ENCODE measurements at regions not wholly inside any gene's neighbourhood (a gene's known extent, or its start where the extent isn't known, plus 50 kb on each side); places are given as distances from the start of the nearest gene placed in this dataset.

DNA sequence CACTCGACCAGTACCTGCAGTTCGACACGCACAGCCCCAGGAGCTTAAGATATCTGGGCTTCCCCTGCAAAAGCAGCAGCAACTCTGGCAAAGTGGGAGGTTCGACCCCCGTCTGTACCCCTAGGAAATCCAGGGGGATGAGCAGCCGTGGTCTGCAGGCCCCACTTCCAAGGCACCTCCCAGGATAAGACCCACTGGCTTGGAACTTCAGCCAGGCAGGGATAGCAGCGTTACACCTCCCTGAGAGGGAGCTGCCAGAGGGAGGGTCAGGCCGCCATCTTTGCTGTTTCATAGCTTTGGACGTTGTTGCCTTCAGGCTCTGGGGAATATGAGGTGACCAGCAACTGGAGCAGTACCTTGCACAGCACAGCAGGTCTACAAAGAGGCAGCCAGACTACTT is 351.1 kb downstream of the SOX11 start:
- no peaks in the 10 kb centered on the region for H3K4me1 Mint-ChIP-seq (ENCODE audit: low read depth)
- H3K36me3 Mint-ChIP-seq (ENCODE audit: low read depth), result no peaks in the 10 kb centered on the region
- H3K27ac Mint-ChIP-seq, result no peak overlapping the region
- ATAC-seq, result no peak
- POLR2A ChIA-PET, result no interaction called here
- DNase-seq, result no peak
- CTCF ChIA-PET, result no interaction called here
- no peaks in the 10 kb centered on the region for H3K9me3 Mint-ChIP-seq (ENCODE audit: insufficient read depth)
- no peaks in the 10 kb centered on the region for H3K27me3 Mint-ChIP-seq (ENCODE audit: low read depth)
- H3K4me3 Mint-ChIP-seq, result no peak overlapping the region

GRCh38 chr2:6052649-6053048 is 360.5 kb downstream of the SOX11 start:
- Mint-ChIP-seq H3K36me3 (ENCODE audit: low read depth) (no peaks in the 10 kb centered on the region), H3K27ac (no peak overlapping the region), H3K4me3 (no peak overlapping the region), H3K27me3 (ENCODE audit: low read depth) (no peaks in the 10 kb centered on the region), H3K9me3 (ENCODE audit: insufficient read depth) (no peaks in the 10 kb centered on the region), H3K4me1 (ENCODE audit: low read depth) (no peaks in the 10 kb centered on the region)
- no peak for ATAC-seq
- CTCF ChIA-PET, result no interaction called here
- POLR2A ChIA-PET, result no interaction called here
- DNase-seq, result no peak

DNA sequence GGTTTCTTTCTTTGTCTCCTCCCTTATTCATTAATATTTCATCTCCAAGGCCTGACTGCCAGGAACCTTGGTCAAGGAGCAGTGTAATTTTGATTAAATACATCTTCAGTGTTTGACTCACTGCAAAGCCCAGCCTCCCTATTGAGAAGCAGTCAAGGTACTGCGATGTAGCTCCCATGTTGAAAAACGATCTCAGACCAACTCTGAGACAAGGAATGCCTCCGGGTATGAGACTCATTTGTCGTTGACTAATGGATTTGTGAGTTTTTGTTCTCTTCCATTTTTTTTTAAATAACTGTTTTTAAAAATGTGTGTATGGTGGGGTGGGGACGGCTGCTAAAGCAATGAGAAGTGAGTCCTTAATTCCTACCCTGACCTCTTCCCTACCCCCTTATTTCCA is 361.6 kb downstream of the SOX11 start:
- H3K27ac Mint-ChIP-seq, result no peak overlapping the region
- DNase-seq (no peak), ATAC-seq (no peak)
- H3K27me3 Mint-ChIP-seq (ENCODE audit: low read depth), result no peaks in the 10 kb centered on the region
- no peak overlapping the region for H3K4me3 Mint-ChIP-seq
- no peaks in the 10 kb centered on the region for H3K9me3 Mint-ChIP-seq (ENCODE audit: insufficient read depth)
- H3K36me3 Mint-ChIP-seq (ENCODE audit: low read depth), result no peaks in the 10 kb centered on the region
- H3K4me1 Mint-ChIP-seq (ENCODE audit: low read depth), result no peaks in the 10 kb centered on the region
- POLR2A ChIA-PET, result interaction anchor here (0.6 kb wide), 1 partner anchor 100 kb away, joined by 3 read pairs; no protein-coding TSS in a partner anchor
- CTCF ChIA-PET, result no interaction called here

DNA sequence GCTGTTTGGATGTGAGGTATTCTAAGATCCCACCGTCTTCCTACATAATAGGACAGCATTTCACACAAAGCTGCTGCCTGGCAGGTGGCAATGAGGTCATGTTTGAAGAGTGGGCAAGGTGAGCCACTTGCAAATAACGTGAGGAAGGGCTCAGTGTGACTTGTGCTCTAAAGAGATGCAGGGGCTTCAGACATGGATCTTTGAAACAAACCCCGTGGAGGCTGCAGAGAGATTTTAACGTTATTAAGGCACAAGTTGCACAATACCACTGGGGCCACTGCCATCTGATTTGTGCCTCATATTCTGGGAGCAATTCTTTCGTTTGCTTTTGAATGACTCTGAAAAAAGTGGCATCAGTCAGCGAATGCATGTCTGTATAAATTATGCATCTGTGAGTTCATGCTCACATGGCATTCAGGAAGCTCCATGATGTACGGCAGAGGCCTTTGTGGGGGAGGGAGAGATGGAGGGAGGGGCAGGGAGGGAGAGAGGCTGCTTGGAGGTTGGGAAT is 362.0 kb downstream of the SOX11 start:
- no peak for ATAC-seq
- Mint-ChIP-seq H3K36me3 (ENCODE audit: low read depth) (no peaks in the 10 kb centered on the region), H3K4me3 (no peak overlapping the region), H3K9me3 (ENCODE audit: insufficient read depth) (no peaks in the 10 kb centered on the region), H3K27ac (no peak overlapping the region), H3K27me3 (ENCODE audit: low read depth) (no peaks in the 10 kb centered on the region), H3K4me1 (ENCODE audit: low read depth) (no peaks in the 10 kb centered on the region)
- POLR2A ChIA-PET, result no interaction called here
- CTCF ChIA-PET, result no interaction called here
- no peak for DNase-seq

- Mint-ChIP-seq H3K9me3 (ENCODE audit: insufficient read depth) (no peaks in the 10 kb centered on the region), H3K4me3 (no peak overlapping the region), H3K36me3 (ENCODE audit: low read depth) (no peaks in the 10 kb centered on the region), H3K27ac (no peak overlapping the region), H3K4me1 (ENCODE audit: low read depth) (no peaks in the 10 kb centered on the region), H3K27me3 (ENCODE audit: low read depth) (no peaks in the 10 kb centered on the region)
- DNase-seq (no peak), ATAC-seq (no peak)
- CTCF ChIA-PET, result no interaction called here
- POLR2A ChIA-PET, result no interaction called here
Measured at GRCh38 chr2:6060992-6061663, 368.9 kb downstream of the SOX11 start.

GRCh38 chr2:6064757-6065156 is 372.6 kb downstream of the SOX11 start:
- POLR2A ChIA-PET, result no interaction called here
- DNase-seq (no peak), ATAC-seq (no peak)
- Mint-ChIP-seq H3K27ac (no peak overlapping the region), H3K9me3 (ENCODE audit: insufficient read depth) (no peaks in the 10 kb centered on the region), H3K27me3 (ENCODE audit: low read depth) (no peaks in the 10 kb centered on the region), H3K36me3 (ENCODE audit: low read depth) (no peaks in the 10 kb centered on the region), H3K4me3 (no peak overlapping the region), H3K4me1 (ENCODE audit: low read depth) (no peaks in the 10 kb centered on the region)
- CTCF ChIA-PET, result no interaction called here

- ChIA-PET POLR2A (no interaction called here), CTCF (no interaction called here)
- Mint-ChIP-seq H3K4me1 (ENCODE audit: low read depth) (no peaks in the 10 kb centered on the region), H3K9me3 (ENCODE audit: insufficient read depth) (no peaks in the 10 kb centered on the region), H3K27ac (no peak overlapping the region), H3K27me3 (ENCODE audit: low read depth) (no peaks in the 10 kb centered on the region), H3K36me3 (ENCODE audit: low read depth) (no peaks in the 10 kb centered on the region), H3K4me3 (no peak overlapping the region)
- ATAC-seq, result no peak
- DNase-seq, result no peak
Measured at GRCh38 chr2:6065703-6066102, 373.5 kb downstream of the SOX11 start.

DNA sequence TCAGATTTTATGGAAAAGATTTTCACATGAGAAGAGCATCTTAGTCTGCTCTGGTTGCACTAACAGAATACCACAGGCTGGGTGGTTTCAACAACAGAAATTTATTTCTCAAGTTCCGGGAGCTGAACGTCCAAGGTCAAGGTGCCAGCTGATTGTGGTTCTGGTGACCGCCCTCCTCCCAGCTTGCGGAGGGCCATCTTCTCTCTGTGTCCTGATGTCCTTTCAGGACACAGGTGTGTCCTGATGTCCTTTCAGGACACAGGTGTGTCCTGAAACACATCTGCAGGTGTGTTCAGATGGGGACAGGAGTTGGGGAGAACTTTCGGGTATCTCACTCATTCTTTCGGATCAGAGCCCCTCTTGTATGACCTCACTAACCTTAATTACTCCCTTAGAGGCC is 374.9 kb downstream of the SOX11 start:
- POLR2A ChIA-PET, result no interaction called here
- Mint-ChIP-seq H3K4me1 (ENCODE audit: low read depth) (no peaks in the 10 kb centered on the region), H3K9me3 (ENCODE audit: insufficient read depth) (no peaks in the 10 kb centered on the region), H3K27me3 (ENCODE audit: low read depth) (no peaks in the 10 kb centered on the region), H3K36me3 (ENCODE audit: low read depth) (no peaks in the 10 kb centered on the region), H3K27ac (no peak overlapping the region), H3K4me3 (no peak overlapping the region)
- CTCF ChIA-PET, result no interaction called here
- no peak for ATAC-seq
- DNase-seq, result no peak

DNA sequence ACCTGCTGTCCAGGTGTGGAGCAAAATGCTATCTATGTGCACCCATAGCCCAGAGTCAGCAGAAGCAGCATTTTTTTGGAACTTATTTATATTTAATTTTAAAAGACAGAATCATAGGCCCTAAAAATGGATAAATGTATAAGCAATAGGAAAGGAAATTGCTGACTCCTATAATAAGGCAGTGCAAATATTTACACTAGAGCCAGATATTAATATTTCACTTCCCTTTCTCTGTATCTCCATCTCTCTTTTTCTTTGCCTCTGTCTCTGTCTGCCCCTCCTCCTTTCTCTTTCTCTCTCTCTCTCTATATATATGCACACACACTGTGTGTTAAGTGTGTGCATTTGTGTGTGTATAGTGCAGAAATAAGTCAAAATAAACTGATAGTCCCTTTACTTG is 375.6 kb downstream of the SOX11 start:
- H3K36me3 Mint-ChIP-seq (ENCODE audit: low read depth), result no peaks in the 10 kb centered on the region
- no peaks in the 10 kb centered on the region for H3K27me3 Mint-ChIP-seq (ENCODE audit: low read depth)
- no peak overlapping the region for H3K27ac Mint-ChIP-seq
- DNase-seq, result no peak
- no peaks in the 10 kb centered on the region for H3K9me3 Mint-ChIP-seq (ENCODE audit: insufficient read depth)
- CTCF ChIA-PET, result no interaction called here
- no peaks in the 10 kb centered on the region for H3K4me1 Mint-ChIP-seq (ENCODE audit: low read depth)
- POLR2A ChIA-PET, result no interaction called here
- no peak overlapping the region for H3K4me3 Mint-ChIP-seq
- no peak for ATAC-seq

DNA sequence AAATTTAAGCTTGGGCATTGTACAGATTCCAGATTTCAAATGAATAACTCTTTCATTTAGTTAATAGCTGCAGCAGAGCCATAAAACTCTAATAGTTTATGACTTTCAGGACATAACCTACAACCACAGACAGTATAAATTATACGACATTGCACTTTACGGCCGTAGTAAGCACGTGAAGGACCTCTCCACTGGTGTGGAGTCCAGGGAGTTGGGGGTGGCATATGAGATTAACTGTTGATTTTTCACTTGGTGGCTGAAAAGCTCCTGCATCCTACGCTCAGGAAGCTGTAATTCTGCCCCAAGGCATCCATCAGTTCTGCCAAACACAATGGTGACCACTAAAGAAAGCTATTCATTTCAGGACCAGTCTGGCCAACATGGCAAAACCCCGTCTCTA is 376.2 kb downstream of the SOX11 start:
- Mint-ChIP-seq H3K27ac (no peak overlapping the region), H3K9me3 (ENCODE audit: insufficient read depth) (no peaks in the 10 kb centered on the region), H3K4me1 (ENCODE audit: low read depth) (no peaks in the 10 kb centered on the region), H3K27me3 (ENCODE audit: low read depth) (no peaks in the 10 kb centered on the region), H3K36me3 (ENCODE audit: low read depth) (no peaks in the 10 kb centered on the region), H3K4me3 (no peak overlapping the region)
- CTCF ChIA-PET, result no interaction called here
- ATAC-seq (no peak), DNase-seq (no peak)
- POLR2A ChIA-PET, result no interaction called here

- Mint-ChIP-seq H3K4me3 (no peak overlapping the region), H3K27me3 (ENCODE audit: low read depth) (no peaks in the 10 kb centered on the region), H3K9me3 (ENCODE audit: insufficient read depth) (no peaks in the 10 kb centered on the region), H3K36me3 (ENCODE audit: low read depth) (no peaks in the 10 kb centered on the region), H3K27ac (no peak overlapping the region), H3K4me1 (ENCODE audit: low read depth) (no peaks in the 10 kb centered on the region)
- DNase-seq (no peak), ATAC-seq (no peak)
- ChIA-PET POLR2A (no interaction called here), CTCF (no interaction called here)
Measured at GRCh38 chr2:6069381-6069780, 377.2 kb downstream of the SOX11 start.

GRCh38 chr2:6071519-6071918 is 379.3 kb downstream of the SOX11 start:
- POLR2A ChIA-PET, result no interaction called here
- no peaks in the 10 kb centered on the region for H3K27me3 Mint-ChIP-seq (ENCODE audit: low read depth)
- no peaks in the 10 kb centered on the region for H3K9me3 Mint-ChIP-seq (ENCODE audit: insufficient read depth)

DNA sequence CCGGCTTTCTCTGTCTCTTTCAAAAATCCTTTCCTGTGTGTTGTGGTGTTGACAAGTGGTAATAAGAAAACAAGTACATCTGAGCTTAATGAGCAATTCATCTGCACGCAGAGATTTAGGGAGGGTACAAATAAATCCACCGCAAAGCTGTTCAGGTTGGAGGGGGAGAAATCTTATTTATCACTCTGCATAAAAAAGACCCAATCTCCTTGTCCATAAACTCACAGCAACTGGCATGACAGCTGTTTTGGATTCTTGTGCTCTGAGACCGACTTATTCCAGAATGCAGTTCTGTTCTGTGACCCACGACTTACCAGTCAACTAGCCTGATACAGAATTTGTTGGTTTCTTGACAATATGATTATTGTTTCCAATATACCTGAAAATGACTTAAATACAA is 380.1 kb downstream of the SOX11 start:
- no peaks in the 10 kb centered on the region for H3K9me3 Mint-ChIP-seq (ENCODE audit: insufficient read depth)
- no peak for DNase-seq
- POLR2A ChIA-PET, result no interaction called here
- no peak overlapping the region for H3K27ac Mint-ChIP-seq
- no peaks in the 10 kb centered on the region for H3K4me1 Mint-ChIP-seq (ENCODE audit: low read depth)
- H3K36me3 Mint-ChIP-seq (ENCODE audit: low read depth), result no peaks in the 10 kb centered on the region
- CTCF ChIA-PET, result no interaction called here
- no peaks in the 10 kb centered on the region for H3K27me3 Mint-ChIP-seq (ENCODE audit: low read depth)
- no peak for ATAC-seq
- no peak overlapping the region for H3K4me3 Mint-ChIP-seq

More at GRCh38 chr2:6071519-6071918, 379.3 kb downstream of the SOX11 start:
- H3K27ac Mint-ChIP-seq, result no peak overlapping the region
- H3K4me1 Mint-ChIP-seq (ENCODE audit: low read depth), result no peaks in the 10 kb centered on the region
- no peaks in the 10 kb centered on the region for H3K36me3 Mint-ChIP-seq (ENCODE audit: low read depth)
- CTCF ChIA-PET, result no interaction called here
- no peak for DNase-seq
- ATAC-seq, result no peak
- no peak overlapping the region for H3K4me3 Mint-ChIP-seq

Data from activated CD8-positive, alpha-beta T cell treated with anti-CD3 and anti-CD28 coated beads, Interleukin-2, amount 10 ng/mL, durations not matched to agents 7 days and 5 days (primary cell).